Breast epithelium (tissue), 3 donors: ENCODE measurements at regions not wholly inside any gene's neighbourhood (a gene's known extent, or its start where the extent isn't known, plus 50 kb on each side); places are given as distances from the start of the nearest gene placed in this dataset.

Experiments used
- CTCF ChIP-seq, 3 donors: fragments of 450-650 bp; IDR thresholded peaks; one replicate each; pipeline ENCODE4 v1.5.1; 2016 to 2017; ENCODE audit warnings: antibody characterized with exemption in 3 of 3, mild to moderate bottlenecking in 3 of 3, moderate library complexity in 3 of 3
- POLR2A ChIP-seq: fragments of 450-650 bp; IDR thresholded peaks from one replicate; pipeline ENCODE4 v1.6.1; 2016; ENCODE audit warnings: antibody characterized with exemption, mild to moderate bottlenecking, moderate library complexity

DNA sequence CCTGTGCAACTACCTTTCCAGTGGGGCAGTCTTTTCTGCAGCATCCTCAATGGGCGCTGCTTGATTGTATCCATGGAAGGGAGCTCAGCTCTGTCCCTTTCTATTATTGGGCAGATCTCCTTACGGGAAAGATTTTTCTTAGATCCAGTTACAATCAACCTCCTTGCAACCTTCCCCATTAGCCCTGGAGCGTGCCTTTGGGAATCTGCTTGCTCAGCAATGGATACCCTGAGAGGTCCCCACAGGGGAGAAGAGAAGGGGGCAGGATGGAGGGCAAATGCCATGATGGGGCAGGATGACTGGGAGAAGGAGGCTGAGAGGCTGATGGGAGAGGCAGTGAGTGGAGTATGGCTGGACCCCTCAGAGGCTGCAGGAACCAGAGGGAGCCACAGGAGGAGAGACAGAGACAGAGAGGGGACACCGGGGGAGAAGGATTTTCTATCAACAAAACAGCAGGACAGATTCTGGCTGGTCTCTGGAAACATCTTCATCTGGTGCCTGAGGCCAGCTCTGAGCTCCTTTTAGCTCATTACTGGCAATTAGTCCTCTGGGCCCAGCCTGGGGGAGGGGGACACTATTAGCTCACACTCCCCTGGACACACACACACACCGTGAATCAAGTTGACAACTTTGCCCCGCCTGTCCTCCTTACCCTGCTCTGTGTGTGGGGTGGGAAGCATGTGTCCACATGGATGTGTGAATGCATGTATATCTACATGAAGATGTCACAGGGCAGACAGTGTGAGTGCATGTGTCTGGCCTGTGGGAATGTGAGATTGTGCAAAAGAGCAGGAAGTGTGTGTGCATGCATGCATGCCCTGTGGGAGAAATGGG lies 80.8 kb upstream of the PAX2 start:
- TF ChIP-seq CTCF (IDR thresholded peaks at IDR 0.05): no peak
- no peak for TF ChIP-seq POLR2A
